ENCODE measurements at regions not wholly inside any gene's neighbourhood (a gene's known extent, or its start where the extent isn't known, plus 50 kb on each side); places are given as distances from the start of the nearest gene placed in this dataset.

DNA sequence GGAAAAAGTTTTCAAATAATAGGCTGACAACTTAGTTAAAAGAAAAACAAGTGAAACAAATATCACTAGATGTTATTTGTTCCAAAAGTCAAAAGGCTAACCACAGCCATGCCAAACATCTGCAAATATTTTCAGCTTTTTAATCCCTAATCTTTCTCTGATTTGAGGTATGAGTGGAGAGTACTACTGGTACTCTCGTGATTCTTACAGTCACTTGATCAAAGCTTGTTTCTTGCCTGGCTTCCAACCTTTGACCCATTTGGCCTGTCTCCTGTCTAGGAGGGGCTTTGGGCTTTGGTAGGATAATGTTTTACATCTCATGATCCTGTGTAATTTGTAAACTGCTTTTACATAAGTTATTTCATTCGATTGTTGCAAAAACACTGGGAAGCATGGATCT, 301.8 kb upstream of the SORL1-AS1 start:
- Histone ChIP-seq H3K9ac (ENCODE audit: low read length) (no peak overlapping the region), H3F3A (ENCODE audit: insufficient read depth) (no peaks in the 10 kb centered on the region)
- no peak for TF ChIP-seq EZH2phosphoT487 (conservative IDR thresholded peaks at IDR 0.05; ENCODE audit: low read length)
- TF ChIP-seq, protein P1, sequence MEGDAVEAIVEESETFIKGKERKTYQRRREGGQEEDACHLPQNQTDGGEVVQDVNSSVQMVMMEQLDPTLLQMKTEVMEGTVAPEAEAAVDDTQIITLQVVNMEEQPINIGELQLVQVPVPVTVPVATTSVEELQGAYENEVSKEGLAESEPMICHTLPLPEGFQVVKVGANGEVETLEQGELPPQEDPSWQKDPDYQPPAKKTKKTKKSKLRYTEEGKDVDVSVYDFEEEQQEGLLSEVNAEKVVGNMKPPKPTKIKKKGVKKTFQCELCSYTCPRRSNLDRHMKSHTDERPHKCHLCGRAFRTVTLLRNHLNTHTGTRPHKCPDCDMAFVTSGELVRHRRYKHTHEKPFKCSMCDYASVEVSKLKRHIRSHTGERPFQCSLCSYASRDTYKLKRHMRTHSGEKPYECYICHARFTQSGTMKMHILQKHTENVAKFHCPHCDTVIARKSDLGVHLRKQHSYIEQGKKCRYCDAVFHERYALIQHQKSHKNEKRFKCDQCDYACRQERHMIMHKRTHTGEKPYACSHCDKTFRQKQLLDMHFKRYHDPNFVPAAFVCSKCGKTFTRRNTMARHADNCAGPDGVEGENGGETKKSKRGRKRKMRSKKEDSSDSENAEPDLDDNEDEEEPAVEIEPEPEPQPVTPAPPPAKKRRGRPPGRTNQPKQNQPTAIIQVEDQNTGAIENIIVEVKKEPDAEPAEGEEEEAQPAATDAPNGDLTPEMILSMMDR (IDR thresholded peaks at IDR 0.05; ENCODE audit: insufficient read depth, low read length, poor library complexity, severe bottlenecking), result no peak

DNA sequence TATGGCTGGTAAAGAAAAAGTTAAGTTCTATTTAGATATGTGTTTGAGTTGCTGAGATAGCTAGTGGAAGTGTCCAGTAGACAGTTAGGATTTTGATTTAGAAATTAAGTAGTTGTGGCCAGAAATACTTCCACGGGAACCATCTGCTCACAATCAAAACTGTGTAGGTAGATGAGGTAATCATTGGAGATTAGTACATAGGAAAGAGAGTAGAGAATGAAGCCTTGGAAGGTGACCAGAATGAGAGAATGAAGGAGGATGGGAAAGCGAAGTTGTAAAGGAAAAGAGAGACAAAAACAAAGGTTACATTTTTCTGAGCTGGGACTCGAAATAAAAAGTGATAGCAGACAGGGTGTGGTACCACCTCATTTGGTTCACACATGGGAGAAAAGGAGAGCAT, 296.9 kb upstream of the SORL1-AS1 start:
- Histone ChIP-seq H3F3A (ENCODE audit: insufficient read depth) (no peaks in the 10 kb centered on the region), H3K9me3 (ENCODE audit: insufficient read depth, low read length) (no peaks in the 10 kb centered on the region), H3K4me2 (ENCODE audit: low read depth, low read length, poor library complexity, severe bottlenecking) (no peak overlapping the region), H2AFZ (ENCODE audit: low read depth, low read length, severe bottlenecking) (no peak overlapping the region), H3K79me2 (ENCODE audit: insufficient read depth, low read length) (no peaks in the 10 kb centered on the region), H3K4me3 (ENCODE audit: insufficient read depth, low read length, poor library complexity, severe bottlenecking) (no peak overlapping the region), H3K36me3 (ENCODE audit: low read length) (no peaks in the 10 kb centered on the region), H4K20me1 (ENCODE audit: low read depth, low read length) (no peaks in the 10 kb centered on the region), H3K9me2 (replicated peaks; ENCODE audit: insufficient read depth, low read length) (no peaks in the 10 kb centered on the region), H3K27ac (ENCODE audit: low read depth, low read length) (no peak overlapping the region), H3K27me3 (ENCODE audit: low read length) (no peaks in the 10 kb centered on the region), H3K9ac (ENCODE audit: low read length) (no peak overlapping the region)
- TF ChIP-seq, protein P1 (IDR thresholded peaks at IDR 0.05; ENCODE audit: insufficient read depth, low read length, poor library complexity, severe bottlenecking), result no peak

More for the DNA sequence above, 301.8 kb upstream of the SORL1-AS1 start:
- no peaks in the 10 kb centered on the region for H3K9me2 ChIP-seq (replicated peaks; ENCODE audit: insufficient read depth, low read length)
- no peak overlapping the region for H3K4me3 ChIP-seq (ENCODE audit: insufficient read depth, low read length, poor library complexity, severe bottlenecking)
- H3K36me3 ChIP-seq (ENCODE audit: low read length), result no peaks in the 10 kb centered on the region
- H3K27ac ChIP-seq (ENCODE audit: low read depth, low read length), result no peak overlapping the region
- H2AFZ ChIP-seq (ENCODE audit: low read depth, low read length, severe bottlenecking), result no peak overlapping the region
- H3K9me3 ChIP-seq (ENCODE audit: insufficient read depth, low read length), result no peaks in the 10 kb centered on the region
- H3K4me2 ChIP-seq (ENCODE audit: low read depth, low read length, poor library complexity, severe bottlenecking), result no peak overlapping the region
- no peaks in the 10 kb centered on the region for H3K79me2 ChIP-seq (ENCODE audit: insufficient read depth, low read length)
- no peaks in the 10 kb centered on the region for H4K20me1 ChIP-seq (ENCODE audit: low read depth, low read length)
- no peaks in the 10 kb centered on the region for H3K27me3 ChIP-seq (ENCODE audit: low read length)

DNA sequence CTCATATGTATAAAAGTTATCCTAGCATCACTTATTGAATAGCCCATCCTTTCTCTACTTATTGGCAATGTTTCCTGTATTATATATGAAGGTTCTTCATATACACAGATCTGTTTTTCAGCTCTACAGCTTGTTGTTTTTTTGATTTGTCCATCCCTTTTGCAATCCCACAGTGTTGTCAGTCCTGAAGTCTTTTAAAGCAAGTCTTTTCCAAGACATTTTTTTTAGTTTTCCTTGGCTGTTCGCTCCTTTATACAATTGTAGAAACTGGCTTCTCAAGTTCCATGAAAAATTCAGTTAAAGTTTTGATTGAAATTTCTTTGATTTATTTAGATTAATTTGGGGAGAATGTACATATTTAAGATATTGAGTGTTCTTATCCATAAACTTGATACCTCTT, 295.3 kb upstream of the SORL1-AS1 start:
- no peak overlapping the region for H3K9ac ChIP-seq (ENCODE audit: low read length)
- no peak overlapping the region for H2AFZ ChIP-seq (ENCODE audit: low read depth, low read length, severe bottlenecking)
- H3K9me2 ChIP-seq (replicated peaks; ENCODE audit: insufficient read depth, low read length), result no peaks in the 10 kb centered on the region
- no peaks in the 10 kb centered on the region for H3K36me3 ChIP-seq (ENCODE audit: low read length)
- no peaks in the 10 kb centered on the region for H3F3A ChIP-seq (ENCODE audit: insufficient read depth)
- H3K4me2 ChIP-seq (ENCODE audit: low read depth, low read length, poor library complexity, severe bottlenecking), result no peak overlapping the region
- H3K27me3 ChIP-seq (ENCODE audit: low read length), result no peaks in the 10 kb centered on the region
- TF ChIP-seq EZH2phosphoT487 (conservative IDR thresholded peaks at IDR 0.05; ENCODE audit: low read length), result no peak
- TF ChIP-seq, protein P1 (IDR thresholded peaks at IDR 0.05; ENCODE audit: insufficient read depth, low read length, poor library complexity, severe bottlenecking), result no peak
- no peaks in the 10 kb centered on the region for H4K20me1 ChIP-seq (ENCODE audit: low read depth, low read length)
- H3K79me2 ChIP-seq (ENCODE audit: insufficient read depth, low read length), result no peaks in the 10 kb centered on the region
- H3K9me3 ChIP-seq (ENCODE audit: insufficient read depth, low read length), result peaks cover 10% of the 10 kb centered on the region; the same call in 1 of the 2 replicates
- no peak overlapping the region for H3K27ac ChIP-seq (ENCODE audit: low read depth, low read length)
- no peak overlapping the region for H3K4me3 ChIP-seq (ENCODE audit: insufficient read depth, low read length, poor library complexity, severe bottlenecking)

All from SU-DHL-6 (cell line).